IPS-NIHi11 (cell line): ENCODE measurements at regions not wholly inside any gene's neighbourhood (a gene's known extent, or its start where the extent isn't known, plus 50 kb on each side); places are given as distances from the start of the nearest gene placed in this dataset.

ENCODE experiments used
- DNase-seq: peaks from one replicate; pipeline ENCODE4 v3.0.0; 2012; ENCODE audit warnings: mixed read lengths, low spot score

DNA sequence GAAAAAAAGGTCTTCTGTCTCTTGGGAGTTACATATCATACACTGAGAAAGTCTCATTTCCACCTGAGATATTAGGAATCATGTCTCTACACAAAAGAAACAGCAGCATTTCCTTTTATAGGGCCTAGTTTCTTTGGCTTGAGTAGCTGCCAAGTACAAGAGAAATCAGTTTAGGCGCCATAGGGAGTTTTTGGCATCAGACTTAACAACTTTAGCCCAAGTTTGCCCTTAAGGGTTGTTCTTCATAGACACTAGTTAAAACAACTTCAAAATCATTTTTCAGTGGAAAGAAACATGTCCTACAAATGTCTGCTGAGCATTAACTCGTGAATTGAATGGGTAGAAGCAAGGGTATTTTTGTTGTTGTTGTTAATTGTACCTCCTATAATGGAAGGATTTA lies 587.0 kb upstream of the DSEL start:
- no peak for DNase-seq

GRCh38 chr18:68102117-68102516 lies 585.6 kb upstream of the DSEL start:
- no peak for DNase-seq

DNA sequence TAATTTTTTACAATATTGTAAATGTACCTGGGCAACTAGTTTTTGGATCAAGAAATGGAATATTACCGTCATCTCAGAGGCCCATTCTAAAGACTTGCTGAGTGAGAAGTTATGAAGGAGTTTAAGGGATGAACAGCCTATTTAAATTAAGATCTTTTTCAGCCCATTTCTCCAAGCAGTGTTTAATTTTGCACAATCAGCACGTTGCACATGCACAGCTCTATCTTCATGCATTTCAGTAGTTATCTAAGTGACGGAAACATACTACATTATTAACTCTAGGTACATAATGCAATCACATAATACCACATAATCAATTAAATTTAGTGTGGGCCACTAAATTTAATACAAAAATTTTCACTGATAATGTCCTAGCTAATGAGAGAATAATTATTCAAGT lies 582.1 kb upstream of the DSEL start:
- no peak for DNase-seq

GRCh38 chr18:68086481-68086880 lies 570.0 kb upstream of the DSEL start:
- DNase-seq, result no peak

- DNase-seq, result no peak
These were observed 568.7 kb upstream of the DSEL start for GRCh38 chr18:68085251-68085650.

DNA sequence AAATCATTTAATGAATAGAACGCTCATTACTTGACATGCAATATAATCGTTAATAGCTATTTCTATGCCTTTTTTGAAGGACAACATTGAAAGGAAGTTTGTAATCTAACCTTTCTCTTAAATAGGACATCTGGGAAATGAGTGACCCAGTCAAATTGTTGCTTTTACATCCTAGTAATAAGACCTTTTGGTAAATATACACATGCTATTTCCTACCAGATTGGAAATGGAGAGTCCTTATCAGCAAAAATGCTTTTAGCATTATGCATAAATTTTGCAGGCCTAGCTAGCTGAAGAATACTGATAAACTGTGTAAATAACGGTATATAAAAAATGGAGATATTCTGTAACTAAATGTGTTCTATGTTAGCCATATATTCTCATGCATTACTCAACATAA lies 567.3 kb upstream of the DSEL start:
- no peak for DNase-seq

DNA sequence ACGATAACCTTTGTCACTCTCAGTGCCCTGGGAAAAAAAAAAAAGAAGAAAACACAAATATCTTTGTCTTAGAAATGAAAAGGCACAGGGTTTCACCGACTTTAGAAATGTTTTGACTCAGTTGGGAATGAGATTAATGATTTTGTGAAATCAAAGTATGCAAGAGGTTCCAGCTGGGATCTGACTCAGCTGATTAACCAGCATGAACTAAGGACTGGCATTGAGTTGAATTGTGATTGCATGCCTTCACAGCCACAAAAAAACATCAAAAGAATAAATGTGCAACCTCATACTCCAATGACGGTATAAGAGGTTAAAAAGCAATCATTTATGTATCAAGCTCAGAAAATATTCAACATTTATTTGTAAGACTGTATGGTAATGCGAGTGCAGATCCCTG lies 566.6 kb upstream of the DSEL start:
- DNase-seq, result no peak

- DNase-seq, result no peak
These were observed 556.2 kb upstream of the DSEL start for GRCh38 chr18:68072744-68073143.

GRCh38 chr18:68060871-68061270 lies 544.4 kb upstream of the DSEL start:
- no peak for DNase-seq

DNA sequence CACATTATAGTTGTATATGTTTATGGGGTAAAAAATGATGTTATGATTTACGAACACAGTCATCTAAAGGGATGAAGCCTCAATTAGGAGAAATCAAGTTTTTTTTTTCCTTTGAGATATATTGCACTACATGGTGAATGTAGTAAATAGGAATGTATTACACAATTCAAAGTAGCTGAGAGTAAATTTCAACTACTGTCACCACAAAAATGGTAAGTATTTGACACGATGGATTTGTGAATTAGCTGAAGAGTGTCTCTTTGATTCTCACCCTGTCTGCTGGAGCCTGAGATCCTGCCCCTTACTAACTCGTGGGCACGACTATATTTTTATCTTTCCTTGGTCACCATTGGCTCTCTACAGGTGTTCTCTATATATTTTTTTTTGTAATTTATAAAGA lies 540.4 kb upstream of the DSEL start:
- no peak for DNase-seq

GRCh38 chr18:68054669-68055068 lies 538.1 kb upstream of the DSEL start:
- no peak for DNase-seq

GRCh38 chr18:68053290-68053689 lies 536.8 kb upstream of the DSEL start:
- no peak for DNase-seq

GRCh38 chr18:68041327-68041726 lies 524.8 kb upstream of the DSEL start:
- no peak for DNase-seq

GRCh38 chr18:68040198-68040597 lies 523.7 kb upstream of the DSEL start:
- DNase-seq, result no peak

DNA sequence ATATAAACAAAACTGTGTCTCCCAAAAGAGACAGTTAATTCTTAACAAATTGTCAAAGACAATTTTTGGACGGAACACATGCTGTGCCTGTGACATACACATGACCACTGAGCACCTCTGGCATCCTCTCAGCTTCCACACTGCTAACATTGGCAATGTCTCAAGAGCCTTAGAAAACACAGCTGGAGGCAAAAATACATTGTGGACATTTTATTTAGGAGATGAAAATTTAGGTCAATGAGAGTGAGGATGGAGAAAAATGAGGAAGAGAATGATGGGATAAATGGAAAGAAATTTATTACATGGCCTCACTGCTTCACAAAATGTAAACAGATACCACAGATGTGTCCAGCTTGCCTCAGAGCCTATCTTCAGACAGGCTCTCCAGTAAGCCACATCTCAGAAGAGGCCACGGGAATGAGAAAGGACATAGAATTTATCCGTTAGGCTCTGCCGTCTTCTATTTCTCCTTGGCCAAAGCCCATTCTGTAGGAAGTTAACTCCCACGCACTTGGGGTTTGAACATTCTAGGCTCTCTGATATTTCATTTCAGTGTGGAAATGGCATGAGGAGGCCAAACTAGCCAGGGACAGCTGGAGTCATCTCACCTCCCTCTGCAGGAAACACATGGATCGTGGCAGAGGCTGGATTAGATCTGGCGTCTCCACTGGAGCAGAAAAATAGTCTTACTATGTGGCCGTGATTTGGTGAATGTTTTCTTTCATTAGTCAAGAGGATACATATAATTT lies 519.4 kb upstream of the DSEL start:
- DNase-seq, result no peak

GRCh38 chr18:68034296-68034695 lies 517.8 kb upstream of the DSEL start:
- no peak for DNase-seq

DNA sequence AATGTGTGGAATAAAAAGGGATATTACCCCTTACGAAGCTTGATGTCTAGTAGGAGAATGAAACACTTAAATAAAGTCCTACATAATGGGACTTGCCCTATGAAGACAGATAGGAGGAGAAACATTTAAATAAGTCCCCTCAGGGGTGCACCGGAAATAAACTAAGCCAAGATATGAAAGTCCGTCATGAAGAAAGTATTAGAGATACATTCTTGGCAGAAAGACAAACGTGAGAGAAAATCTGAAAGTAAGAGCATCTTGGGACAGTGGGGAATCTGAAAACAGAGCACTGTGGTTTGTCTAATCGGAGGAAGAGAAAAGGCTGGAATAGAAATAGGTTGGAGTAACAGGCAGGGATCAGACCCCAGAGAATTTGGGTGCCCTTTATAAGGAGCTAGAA lies 516.9 kb upstream of the DSEL start:
- no peak for DNase-seq

DNA sequence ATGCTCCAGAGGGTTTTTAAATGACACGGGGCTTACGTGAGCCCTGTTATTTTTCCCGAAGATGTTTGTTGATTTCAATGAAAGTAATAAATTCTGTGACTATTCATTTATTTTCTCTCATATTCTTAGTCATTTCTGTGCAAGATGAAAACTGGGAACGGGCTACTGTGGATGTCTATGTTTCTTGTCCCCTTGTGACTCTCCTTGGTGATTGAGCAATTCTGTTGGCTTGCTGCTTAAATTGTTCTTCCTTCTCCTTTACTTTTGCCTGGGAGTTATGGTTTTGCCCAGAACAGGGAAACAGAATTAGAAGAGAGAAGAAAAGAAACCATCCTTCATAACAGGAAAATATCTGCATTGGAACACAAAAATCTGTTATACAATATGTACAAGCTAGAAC lies 508.2 kb upstream of the DSEL start:
- DNase-seq, result no peak

DNA sequence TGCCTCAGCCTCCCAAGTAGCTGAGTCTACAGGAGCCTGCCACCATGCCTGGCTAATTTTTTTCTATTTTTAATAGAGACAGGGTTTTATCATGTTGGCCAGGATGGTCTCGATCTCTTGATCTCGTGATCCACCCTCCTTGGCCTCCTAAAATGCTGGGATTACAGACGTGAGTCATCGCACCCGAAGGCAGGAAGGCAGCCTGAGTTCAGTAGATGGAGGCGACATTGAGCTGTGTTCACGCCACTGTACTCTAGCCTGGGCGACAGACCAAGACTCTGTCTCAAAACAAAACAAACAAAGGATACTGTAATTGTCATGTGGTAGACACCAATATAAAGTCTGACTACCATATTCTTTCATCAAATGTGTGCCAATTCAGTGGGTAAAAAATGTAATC lies 500.9 kb upstream of the DSEL start:
- no peak for DNase-seq

DNA sequence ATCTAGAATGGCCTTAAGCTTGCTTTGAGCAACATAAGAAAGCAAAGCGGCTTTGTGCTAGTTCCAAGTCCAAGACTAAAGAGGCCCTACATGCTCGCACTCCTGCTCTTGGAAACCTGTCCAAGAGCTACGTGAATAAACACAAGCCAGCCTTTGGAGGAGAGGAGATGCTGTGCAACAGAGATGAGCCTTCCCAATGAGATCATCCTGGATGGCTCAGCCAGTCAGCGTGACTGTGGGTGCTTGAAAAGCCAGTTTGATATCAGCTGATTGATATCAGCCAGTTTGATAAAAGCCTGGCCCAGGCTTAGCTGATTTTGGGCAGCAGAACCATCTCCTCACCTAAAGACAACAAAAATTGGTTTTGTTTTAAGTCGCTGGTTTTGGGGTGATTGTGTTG lies 481.0 kb upstream of the DSEL start:
- DNase-seq, result no peak

DNA sequence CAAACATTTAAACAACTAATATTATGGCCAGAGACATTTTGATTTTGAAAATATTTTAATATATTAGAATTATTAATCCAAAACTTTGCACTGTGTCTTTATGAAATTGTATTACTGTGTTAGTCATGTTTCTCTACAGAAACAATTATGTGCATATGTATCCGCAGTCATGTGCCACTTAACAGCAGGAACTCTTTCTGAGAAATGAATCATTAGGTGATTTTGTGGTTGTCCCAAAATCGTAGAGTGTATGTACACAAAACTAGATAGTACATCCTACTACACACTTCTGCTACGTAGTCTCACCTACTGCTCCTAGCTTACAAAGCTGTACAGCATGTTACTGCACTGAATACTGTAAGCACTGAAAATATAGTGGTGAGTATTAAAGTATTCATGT lies 479.2 kb upstream of the DSEL start:
- DNase-seq, result no peak

- DNase-seq, result no peak
These were observed 463.7 kb upstream of the DSEL start for GRCh38 chr18:67980241-67980640.

GRCh38 chr18:67977067-67977616 lies 460.6 kb upstream of the DSEL start:
- no peak for DNase-seq

DNA sequence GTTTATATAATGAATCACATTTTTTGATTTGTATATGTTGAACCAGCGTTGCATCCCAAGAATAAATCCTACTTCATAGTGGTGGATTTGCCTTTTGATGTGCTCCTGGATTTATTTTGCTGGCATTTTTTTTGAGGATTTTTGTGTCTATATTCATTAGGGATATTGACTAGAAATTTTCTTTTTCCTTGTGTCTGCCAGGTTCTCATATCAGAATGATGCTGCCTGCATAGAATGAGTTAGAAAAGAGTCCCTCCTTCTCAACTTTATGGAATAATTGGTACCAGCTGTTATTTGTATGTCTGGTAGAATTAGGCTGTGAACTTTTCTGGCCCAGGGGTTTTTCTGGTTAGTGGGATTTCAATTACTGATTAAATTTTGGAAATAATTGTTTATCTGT lies 457.4 kb upstream of the DSEL start:
- no peak for DNase-seq
